ENCODE measurements at regions not wholly inside any gene's neighbourhood (a gene's known extent, or its start where the extent isn't known, plus 50 kb on each side); places are given as distances from the start of the nearest gene placed in this dataset.

- no peak for TF ChIP-seq POLR2AphosphoS5 (IDR thresholded peaks at IDR 0.05; ENCODE audit: low read length)
- no peak for TF ChIP-seq RFX5 (IDR thresholded peaks at IDR 0.05; ENCODE audit: low read depth, low read length)
- TF ChIP-seq ZNF384 (IDR thresholded peaks at IDR 0.05; ENCODE audit: borderline replicate concordance, low read depth, low read length), result no peak
- TF ChIP-seq RELA (IDR thresholded peaks at IDR 0.05; ENCODE audit: borderline replicate concordance, partially characterized antibody), result no peak
- no peak for TF ChIP-seq FOXK2 (IDR thresholded peaks at IDR 0.05)
- no peak for TF ChIP-seq ZNF217 (IDR thresholded peaks at IDR 0.05)
Measured at GRCh38 chr20:57900226-57900905, 190.6 kb upstream of the PMEPA1 start (continued).

GRCh38 chr20:57899554-57899953 is 189.7 kb upstream of the PMEPA1 start:
- Histone ChIP-seq H3K36me3 (ENCODE audit: control insufficient read depth in 2 of 2, insufficient read depth in 2 of 2, low read length in 1 of 2) (no peaks in the 10 kb centered on the region), H3K27ac (ENCODE audit: control insufficient read depth, insufficient read depth) (no peak overlapping the region), H3K4me2 (ENCODE audit: control insufficient read depth, insufficient read depth) (no peak overlapping the region), H3K9me3 (replicated peaks; ENCODE audit: control insufficient read depth, insufficient read depth, low read length) (no peaks in the 10 kb centered on the region), H4K20me1 (ENCODE audit: control insufficient read depth, insufficient read depth) (no peaks in the 10 kb centered on the region), H2AFZ (ENCODE audit: control insufficient read depth, low read depth, low read length) (no peak overlapping the region), H3K4me1 (ENCODE audit: control insufficient read depth, insufficient read depth, low read length) (no peaks in the 10 kb centered on the region), H3K4me3 (no peak overlapping the region), H3K27me3 (replicated peaks in 1 of 2; ENCODE audit: control insufficient read depth in 2 of 2, insufficient read depth in 2 of 2, low read length in 1 of 2) (peaks cover 0 to 3% of the 10 kb centered on the region in 2 experiments; a peak in 1 of 4 replicates), H3K79me2 (ENCODE audit: control insufficient read depth, insufficient read depth, low read length) (no peaks in the 10 kb centered on the region), H3K9ac (ENCODE audit: control insufficient read depth, insufficient read depth, low read length) (no peak overlapping the region)
- in situ Hi-C loops (cut with MboI), result no loop called here
- ATAC-seq (no peak), DNase-seq (ENCODE audit: low read depth, low spot score) (no peak), FAIRE-seq (no peak)
- ChIA-PET CTCF (no interaction called here), RAD21 (ENCODE audit: unreplicated experiment) (no interaction called here), POLR2A (no interaction called here), SMC1A (ENCODE audit: uncharacterized antibody, unreplicated experiment) (no interaction called here)
- WGBS (ENCODE audit: insufficient coverage, insufficient replicate concordance, low lambda C conversion rate, missing lambda C conversion rate), result 6% methylated on average over 7 of the region's 7 CpGs
- intact Hi-C loops (cut with micrococcal nuclease; ENCODE audit: unreplicated experiment), result no loop called here
- TF ChIP-seq ZNF217 (IDR thresholded peaks at IDR 0.05) (no peak), ETV6 (conservative IDR thresholded peaks at IDR 0.05 in 1 of 2, IDR thresholded peaks at IDR 0.05 in 1 of 2; ENCODE audit: borderline replicate concordance in 1 of 2, low read depth in 1 of 2) (no peak), SMARCA5 (IDR thresholded peaks at IDR 0.05) (no peak), IKZF1 (conservative IDR thresholded peaks at IDR 0.05) (no peak), DPF2 (IDR thresholded peaks at IDR 0.05) (no peak)
- BruUV-seq (replicated peaks), result no TSS peak

Data from GM12878 (cell line).